ENCODE measurements at regions not wholly inside any gene's neighbourhood (a gene's known extent, or its start where the extent isn't known, plus 50 kb on each side); places are given as distances from the start of the nearest gene placed in this dataset.

DNA sequence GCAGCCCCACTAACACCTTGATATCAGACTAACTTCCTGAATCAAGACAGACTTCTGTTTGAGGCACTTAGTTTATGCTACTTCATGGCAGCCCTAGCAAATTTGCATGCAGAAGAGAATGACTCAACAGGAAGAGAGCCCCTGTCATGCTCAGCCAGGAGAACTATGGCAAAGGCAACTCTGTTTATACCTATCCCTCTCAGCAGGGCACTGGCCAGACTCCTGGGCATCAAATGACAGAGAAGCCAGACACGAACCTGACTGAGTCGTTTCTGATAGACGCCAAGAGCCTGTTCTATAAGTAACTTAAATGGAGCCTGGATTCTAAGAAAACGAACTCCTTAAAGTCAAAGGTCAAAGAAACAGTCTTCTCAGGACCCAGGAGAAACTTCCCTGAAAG lies 50.9 kb upstream of the UNC5B start:
- DNase-seq, result no peak

All from SHP77 (cell line).